Mesenchymal stem cell (in vitro differentiated cells and primary cell): ENCODE measurements at regions not wholly inside any gene's neighbourhood (a gene's known extent, or its start where the extent isn't known, plus 50 kb on each side); places are given as distances from the start of the nearest gene placed in this dataset.
"Not testable (repeated sequence)": the region's sequence is repeated elsewhere in the genome, so short reads cannot be mapped to it uniquely, and the experiment has no call there.

ENCODE experiments used
- DNase-seq: peaks from one replicate; pipeline ENCODE4 v3.0.0-alpha.2; 2013
- H2AFZ ChIP-seq: one replicate; pipeline ENCODE4 v1.6.1; 2013; ENCODE audit warnings: low read depth, mild to moderate bottlenecking, control low read depth, inconsistent platforms, low read length, moderate library complexity
- H2AK5ac ChIP-seq: 2 replicates; pipeline ENCODE4 v1.6.1; 2013; ENCODE audit warnings: low read length, moderate library complexity, mild to moderate bottlenecking, inconsistent platforms; ENCODE audit not compliant: severe bottlenecking
- H2BK120ac ChIP-seq: one replicate; pipeline ENCODE4 v1.6.1; 2013; ENCODE audit warnings: low read depth, mild to moderate bottlenecking, inconsistent platforms, low read length, moderate library complexity
- H2BK12ac ChIP-seq, 2 experiments: one replicate each; pipeline ENCODE4 v1.6.1; 2013; ENCODE audit warnings: inconsistent platforms in 2 of 2, low read length in 2 of 2, mild to moderate bottlenecking in 2 of 2, moderate library complexity in 2 of 2, control low read depth in 1 of 2
- H2BK15ac ChIP-seq: one replicate; pipeline ENCODE4 v1.6.1; 2013; ENCODE audit warnings: mild to moderate bottlenecking, low read depth, inconsistent platforms; ENCODE audit not compliant: poor library complexity, severe bottlenecking
- H2BK5ac ChIP-seq: 2 replicates; pipeline ENCODE4 v1.6.1; 2013; ENCODE audit warnings: low read depth, mild to moderate bottlenecking, low read length, control low read depth, inconsistent platforms; ENCODE audit not compliant: poor library complexity, severe bottlenecking
- H3K14ac ChIP-seq, 2 experiments: one replicate each; pipeline ENCODE4 v1.6.1; 2013; ENCODE audit warnings: inconsistent platforms in 2 of 2, low read length in 2 of 2, control low read depth in 1 of 2, mild to moderate bottlenecking in 1 of 2, moderate library complexity in 1 of 2
- H3K18ac ChIP-seq, 2 experiments: one replicate each; pipeline ENCODE4 v1.6.1; 2013; ENCODE audit warnings: inconsistent platforms in 2 of 2, low read length in 2 of 2, control low read depth in 1 of 2, low read depth in 1 of 2, mild to moderate bottlenecking in 1 of 2
- H3K23ac ChIP-seq, 2 experiments: one replicate each; pipeline ENCODE4 v1.6.1; 2013; ENCODE audit warnings: inconsistent platforms in 2 of 2, low read length in 2 of 2, mild to moderate bottlenecking in 2 of 2, moderate library complexity in 2 of 2, control low read depth in 1 of 2
- H3K27ac ChIP-seq: 2 replicates; pipeline ENCODE4 v1.5.1; 2013; ENCODE audit warnings: mild to moderate bottlenecking, moderate library complexity, low read length, control low read depth, inconsistent platforms; ENCODE audit not compliant: poor library complexity, severe bottlenecking
- H3K27me3 ChIP-seq, 2 experiments: 2 replicates each; pipeline versions ENCODE4 v1.6.1 to v1.7.0; 2013; ENCODE audit warnings: low read length in 2 of 2, mild to moderate bottlenecking in 2 of 2, moderate library complexity in 2 of 2, control low read depth in 1 of 2, inconsistent platforms in 1 of 2; ENCODE audit not compliant: control insufficient read depth in 1 of 2, insufficient read depth in 1 of 2
- H3K36me3 ChIP-seq, 2 experiments: 2 replicates each; pipeline versions ENCODE4 v1.6.1 to v1.7.0; 2013; ENCODE audit warnings: low read length in 2 of 2, control low read depth in 1 of 2, inconsistent platforms in 1 of 2, low read depth in 1 of 2, mild to moderate bottlenecking in 1 of 2; ENCODE audit not compliant: insufficient read depth in 2 of 2, control insufficient read depth in 1 of 2
- H3K4ac ChIP-seq, 2 experiments: one replicate each; pipeline ENCODE4 v1.6.1; 2013; ENCODE audit warnings: inconsistent platforms in 2 of 2, low read length in 2 of 2, mild to moderate bottlenecking in 2 of 2, moderate library complexity in 2 of 2, control low read depth in 1 of 2, low read depth in 1 of 2
- H3K4me1 ChIP-seq: 2 replicates; pipeline ENCODE4 v1.6.1; 2013; ENCODE audit warnings: low read depth, low read length, control low read depth; ENCODE audit not compliant: control insufficient read depth, insufficient read depth
- H3K4me2 ChIP-seq: 2 replicates; pipeline ENCODE4 v1.6.1; 2013; ENCODE audit warnings: low read length, mild to moderate bottlenecking, inconsistent platforms; ENCODE audit not compliant: poor library complexity, severe bottlenecking
- H3K4me3 ChIP-seq, 2 experiments: 2 replicates each; pipeline versions ENCODE4 v1.5.1 to v1.7.0; 2013; ENCODE audit warnings: low read length in 2 of 2, mild to moderate bottlenecking in 2 of 2, control low read depth in 1 of 2, low read depth in 1 of 2; ENCODE audit not compliant: insufficient read depth in 1 of 2
- H3K79me1 ChIP-seq: replicated peaks from 2 replicates; pipeline ENCODE4 v1.6.1; 2013; ENCODE audit warnings: mild to moderate bottlenecking, control low read depth, low read length, inconsistent platforms; ENCODE audit not compliant: poor library complexity, severe bottlenecking
- H3K9ac ChIP-seq: 2 replicates; pipeline ENCODE4 v1.7.0; 2013; ENCODE audit warnings: mild to moderate bottlenecking, low read length, moderate library complexity
- H3K9me3 ChIP-seq: 2 replicates; pipeline ENCODE4 v1.7.0; 2013; ENCODE audit warnings: mild to moderate bottlenecking, low read length; ENCODE audit not compliant: control insufficient read depth
- H4K8ac ChIP-seq: one replicate; pipeline ENCODE4 v1.6.1; 2013; ENCODE audit warnings: inconsistent platforms, mild to moderate bottlenecking, low read length, moderate library complexity
- H4K91ac ChIP-seq: one replicate; pipeline ENCODE4 v1.6.1; 2013; ENCODE audit warnings: mild to moderate bottlenecking, low read length, inconsistent platforms
- WGBS: methylation state at CpG from one replicate; pipeline ENCODE4 v1.1.7; 2013; ENCODE audit warnings: mixed read lengths; 5-methylcytosine and 5-hydroxymethylcytosine counted together

DNA sequence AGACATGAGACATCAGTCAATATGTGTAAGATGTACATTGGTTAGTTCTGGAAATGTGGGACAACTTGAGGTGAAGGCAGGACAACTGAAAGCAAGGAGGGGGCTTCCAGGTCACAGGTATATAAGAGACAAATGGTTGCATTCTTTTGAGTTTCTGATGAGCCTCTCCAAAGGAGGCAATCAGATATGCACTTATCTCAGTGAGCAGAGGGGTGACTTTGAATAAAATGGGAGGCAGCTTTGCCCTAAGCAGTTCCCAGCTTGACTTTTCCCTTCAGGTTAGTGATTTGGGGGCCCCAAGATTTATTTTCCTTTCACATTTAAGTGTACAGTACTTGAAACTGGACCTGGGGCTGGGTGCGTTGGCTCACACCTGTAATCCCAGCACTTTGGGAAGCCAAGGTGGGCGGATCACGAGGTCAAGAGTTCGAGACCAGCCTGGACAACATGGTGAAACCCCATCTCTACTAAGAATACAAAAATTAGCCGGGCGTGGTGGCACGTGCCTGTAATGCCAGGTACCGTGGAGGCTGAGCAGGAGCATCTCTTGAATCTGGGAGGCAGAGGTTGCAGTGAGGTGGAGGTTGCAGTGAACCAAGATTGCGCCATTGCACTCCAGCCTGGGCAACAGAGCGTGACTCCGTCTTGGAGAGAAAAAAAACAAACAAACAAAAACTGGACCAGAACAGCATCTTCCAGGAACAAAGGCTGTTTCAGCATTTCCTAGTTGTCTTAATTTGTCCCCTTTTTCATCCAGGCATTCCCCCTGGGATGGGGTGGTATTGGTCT is 130.9 kb upstream of the ZNF746 start:
- DNase-seq, H3K18ac ChIP-seq, H3K4me2 ChIP-seq, H4K91ac ChIP-seq, H2BK5ac ChIP-seq, H3K9ac ChIP-seq, H2BK12ac ChIP-seq, H2AFZ ChIP-seq, H3K14ac ChIP-seq, H3K9me3 ChIP-seq, H4K8ac ChIP-seq, H3K36me3 ChIP-seq, H3K27ac ChIP-seq, H3K4me1 ChIP-seq, H2BK15ac ChIP-seq, H2AK5ac ChIP-seq, H3K23ac ChIP-seq, H3K4me3 ChIP-seq, H2BK120ac ChIP-seq, H3K4ac ChIP-seq, H3K79me1 ChIP-seq: not testable (repeated sequence)
- 82% methylated on average over 10 of the region's 11 CpGs for WGBS
- H3K27me3 ChIP-seq: peaks cover 47 to 60% of the 10 kb centered on the region in 2 experiments

DNA sequence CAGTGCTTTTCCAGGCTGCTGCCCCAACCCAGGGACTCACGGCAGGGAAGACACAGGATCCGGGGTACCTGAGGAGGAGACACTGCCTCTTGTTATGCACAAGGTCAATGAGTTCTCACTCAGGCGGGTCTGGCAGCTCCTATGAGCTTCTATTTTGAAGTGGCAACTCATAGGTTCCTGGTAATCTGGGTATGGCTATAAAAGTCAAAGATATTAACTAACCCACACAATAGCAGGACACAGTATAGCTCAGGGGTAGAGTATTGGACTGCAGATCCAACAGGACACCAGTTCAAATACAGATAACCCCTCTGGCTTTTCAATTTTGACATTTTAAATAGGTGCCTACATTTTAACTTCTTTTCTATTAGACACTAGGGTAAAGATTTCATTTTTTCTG is 130.3 kb upstream of the ZNF746 start:
- no peak overlapping the region for H3K18ac ChIP-seq
- H2BK12ac ChIP-seq: no peak overlapping the region
- H4K91ac ChIP-seq: no peak overlapping the region
- H3K4ac ChIP-seq: no peak overlapping the region
- DNase-seq: no peak
- H3K4me3 ChIP-seq: no peak overlapping the region
- no peak overlapping the region for H2AK5ac ChIP-seq
- H3K9me3 ChIP-seq: no peaks in the 10 kb centered on the region
- no peak overlapping the region for H2AFZ ChIP-seq
- H3K36me3 ChIP-seq: no peaks in the 10 kb centered on the region
- H2BK120ac ChIP-seq: no peak overlapping the region
- peaks cover under 1% of the 10 kb centered on the region for H3K4me1 ChIP-seq
- H3K79me1 ChIP-seq: no peaks in the 10 kb centered on the region
- no peak overlapping the region for H3K23ac ChIP-seq
- no peak overlapping the region for H3K9ac ChIP-seq
- H3K27ac ChIP-seq: no peak overlapping the region
- WGBS: 76% methylated on average over 2 of the region's 3 CpGs
- H2BK15ac ChIP-seq: no peak overlapping the region
- H3K14ac ChIP-seq: no peak overlapping the region
- H4K8ac ChIP-seq: no peak overlapping the region
- no peak overlapping the region for H2BK5ac ChIP-seq
- H3K4me2 ChIP-seq: no peak overlapping the region
- peaks cover 41 to 55% of the 10 kb centered on the region in 2 experiments for H3K27me3 ChIP-seq

DNA sequence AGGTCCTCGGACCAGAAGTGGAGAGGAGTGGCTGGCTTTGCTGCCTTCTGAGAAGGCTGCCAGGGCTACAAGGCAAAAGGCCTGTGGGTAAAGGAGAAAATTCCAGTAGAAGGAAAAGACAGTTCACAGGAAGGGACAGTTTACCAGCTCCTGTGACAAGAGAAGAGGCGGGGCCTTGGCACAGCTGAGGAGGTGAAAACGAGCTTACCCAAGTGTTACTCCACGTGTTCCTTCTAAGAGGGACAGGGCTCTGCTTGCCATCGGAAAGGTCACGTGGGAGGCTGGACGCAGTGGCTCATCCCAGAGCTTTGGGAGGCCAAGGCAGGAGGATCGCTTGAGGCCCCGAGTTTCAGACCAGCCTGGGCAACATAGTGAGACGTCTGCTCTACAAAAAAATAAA is 129.4 kb upstream of the ZNF746 start:
- no peaks in the 10 kb centered on the region for H3K9me3 ChIP-seq
- H3K27ac ChIP-seq: no peak overlapping the region
- H3K4me3 ChIP-seq: no peak overlapping the region
- no peak overlapping the region for H2AFZ ChIP-seq
- no peak overlapping the region for H2BK12ac ChIP-seq
- H2BK120ac ChIP-seq: no peak overlapping the region
- no peak for DNase-seq
- no peak overlapping the region for H3K23ac ChIP-seq
- peaks cover 31 to 46% of the 10 kb centered on the region in 2 experiments for H3K27me3 ChIP-seq
- H2BK5ac ChIP-seq: no peak overlapping the region
- H4K91ac ChIP-seq: no peak overlapping the region
- no peak overlapping the region for H3K4me2 ChIP-seq
- no peak overlapping the region for H3K4ac ChIP-seq
- H2BK15ac ChIP-seq: no peak overlapping the region
- peaks cover 3% of the 10 kb centered on the region for H3K4me1 ChIP-seq
- H3K79me1 ChIP-seq: no peaks in the 10 kb centered on the region
- H4K8ac ChIP-seq: no peak overlapping the region
- no peak overlapping the region for H3K14ac ChIP-seq
- no peaks in the 10 kb centered on the region for H3K36me3 ChIP-seq
- no peak overlapping the region for H3K18ac ChIP-seq
- WGBS: 74% methylated on average over 9 of the region's 10 CpGs
- H2AK5ac ChIP-seq: no peak overlapping the region
- no peak overlapping the region for H3K9ac ChIP-seq

DNA sequence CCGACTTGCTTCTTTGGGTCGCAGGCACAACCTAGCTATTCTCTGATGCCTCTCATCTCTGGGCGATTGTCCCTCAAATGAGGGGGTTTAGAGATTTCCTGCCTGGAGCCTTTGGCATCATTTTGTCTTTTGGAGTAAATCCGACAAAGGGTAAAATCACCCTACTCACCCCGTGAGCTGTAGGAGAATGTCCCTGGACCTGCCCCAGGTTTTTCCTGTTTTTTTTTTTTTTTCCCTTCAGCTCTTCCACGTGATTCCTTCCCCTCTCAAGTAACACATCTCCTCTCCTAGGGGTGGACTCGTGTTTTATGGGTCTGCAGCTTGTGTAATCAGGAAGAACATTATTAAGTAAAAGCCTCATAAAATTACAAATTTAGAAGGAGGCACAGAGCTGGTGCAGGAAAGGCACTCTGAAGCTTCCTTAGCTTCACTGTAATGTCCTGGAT is 128.4 kb upstream of the ZNF746 start:
- Histone ChIP-seq H2AFZ (no peak overlapping the region), H2BK15ac (no peak overlapping the region), H2BK5ac (no peak overlapping the region), H2BK120ac (no peak overlapping the region), H3K36me3 (peaks cover 3 to 4% of the 10 kb centered on the region in 2 experiments), H3K4me1 (peaks cover 3% of the 10 kb centered on the region), H4K91ac (no peak overlapping the region), H3K79me1 (no peaks in the 10 kb centered on the region), H3K4me2 (no peak overlapping the region), H3K4ac (no peak overlapping the region), H3K23ac (no peak overlapping the region), H2AK5ac (no peak overlapping the region), H3K9ac (peak overlapping the region; percentile 93), H3K27me3 (peaks cover 21 to 36% of the 10 kb centered on the region in 2 experiments), H2BK12ac (no peak overlapping the region), H3K9me3 (no peaks in the 10 kb centered on the region), H3K27ac (no peak overlapping the region), H3K14ac (no peak overlapping the region), H4K8ac (no peak overlapping the region), H3K4me3 (peak overlapping the region in 1 of 2 experiments; percentile 50), H3K18ac (no peak overlapping the region)
- peak; percentile 12 for DNase-seq
- WGBS: 69% methylated on average over 5 of the region's 7 CpGs
